Gastrocnemius medialis (tissue), 4 donors: ENCODE measurements at regions not wholly inside any gene's neighbourhood (a gene's known extent, or its start where the extent isn't known, plus 50 kb on each side); places are given as distances from the start of the nearest gene placed in this dataset.

Experiments used
- ATAC-seq, 2 donors: fragments of 150-250 bp; one replicate each; pipeline ENCODE4 v1.9.1; 2016
- DNase-seq, 2 donors: peaks; one replicate each; pipeline ENCODE4 v3.0.0-alpha.2; 2019
- H3K27ac ChIP-seq, 4 donors: fragments of 200-600 bp; sonication (generic); 1 replicate in 1 of 4; 2 replicates in 3 of 4; pipeline ENCODE4 v1.5.1; 2016 to 2018; ENCODE audit warnings: mild to moderate bottlenecking in 2 of 4, moderate library complexity in 1 of 4
- H3K27me3 ChIP-seq, 3 donors: fragments of 200-600 bp; sonication (generic) in 2 of 3; 1 replicate in 1 of 3; 2 replicates in 2 of 3; pipeline versions ENCODE4 v1.5.1 to v1.6.0; 2016 to 2019; ENCODE audit warnings: mild to moderate bottlenecking in 1 of 3, moderate library complexity in 1 of 3
- H3K36me3 ChIP-seq, 2 donors: fragments of 200-600 bp; sonication (generic) in 1 of 2; one replicate each; pipeline ENCODE4 v1.5.1; 2017 to 2018
- H3K4me1 ChIP-seq, 2 donors: fragments of 200-600 bp; sonication (generic) in 1 of 2; one replicate each; pipeline ENCODE4 v1.5.1; 2016 to 2017; ENCODE audit warnings: mild to moderate bottlenecking in 2 of 2
- H3K4me3 ChIP-seq, 4 donors: fragments of 200-600 bp; sonication (generic) in 3 of 4; 1 replicate in 1 of 4; 2 replicates in 3 of 4; pipeline ENCODE4 v1.5.1; 2016 to 2019; ENCODE audit warnings: mild to moderate bottlenecking in 2 of 4
- H3K9me3 ChIP-seq, 3 donors: fragments of 200-600 bp; sonication (generic) in 2 of 3; 1 replicate in 1 of 3; 2 replicates in 2 of 3; pipeline ENCODE4 v1.5.1; 2016 to 2019
- CTCF ChIP-seq, 5 experiments: fragments of 450-650 bp in 3 of 5; fragments of 200-600 bp in 2 of 5; sonication (generic) in 2 of 5; IDR thresholded peaks in 4 of 5; conservative IDR thresholded peaks in 1 of 5; 1 replicate in 4 of 5; 2 replicates in 1 of 5; pipeline ENCODE4 v1.5.1; 2016 to 2019; ENCODE audit warnings: antibody characterized with exemption in 5 of 5, mild to moderate bottlenecking in 3 of 5, moderate library complexity in 3 of 5
- POLR2A ChIP-seq, 2 donors: fragments of 450-650 bp; IDR thresholded peaks; one replicate each; pipeline ENCODE4 v1.6.1; 2017; ENCODE audit warnings: antibody characterized with exemption in 2 of 2, mild to moderate bottlenecking in 2 of 2, moderate library complexity in 2 of 2
- in situ Hi-C, 4 donors: fragments of 200-750 bp; cut with MboI; loops; one replicate each; pipeline versions ENCODE4 v1.15.0 to v1.8.0; 2017; ENCODE audit warnings: low sequenced_read_pairs in 4 of 4
- intact Hi-C: fragments of 100-400 bp; cut with DNase I; formaldehyde crosslinking; loops from one replicate; pipeline ENCODE4 v1.15.1; 2023; ENCODE audit warnings: low total_unique reads

GRCh38 chr5:3886524-3887451, 291.2 kb downstream of the IRX1 start:
- ATAC-seq, result no peak
- H3K27me3 ChIP-seq, result no peaks in the 10 kb centered on the region
- H3K4me1 ChIP-seq, result no peaks in the 10 kb centered on the region
- H3K36me3 ChIP-seq, result no peaks in the 10 kb centered on the region
- intact Hi-C loops, result no loop called here
- no peak overlapping the region for H3K4me3 ChIP-seq
- H3K27ac ChIP-seq, result no peak overlapping the region
- in situ Hi-C loops, result no loop called here
- DNase-seq, result no peak
- TF ChIP-seq POLR2A (IDR thresholded peaks at IDR 0.05) (no peak), CTCF (IDR thresholded peaks at IDR 0.05 in 4 of 5, conservative IDR thresholded peaks at IDR 0.05 in 1 of 5) (no peak)
- H3K9me3 ChIP-seq, result no peaks in the 10 kb centered on the region

GRCh38 chr5:3888310-3888709, 292.7 kb downstream of the IRX1 start:
- Histone ChIP-seq H3K4me1 (no peaks in the 10 kb centered on the region), H3K27ac (no peak overlapping the region), H3K27me3 (no peaks in the 10 kb centered on the region), H3K36me3 (no peaks in the 10 kb centered on the region), H3K9me3 (no peaks in the 10 kb centered on the region), H3K4me3 (no peak overlapping the region)
- TF ChIP-seq CTCF (IDR thresholded peaks at IDR 0.05 in 4 of 5, conservative IDR thresholded peaks at IDR 0.05 in 1 of 5) (no peak), POLR2A (IDR thresholded peaks at IDR 0.05) (no peak)
- in situ Hi-C loops, result no loop called here
- intact Hi-C loops, result no loop called here
- ATAC-seq, result no peak
- DNase-seq, result no peak

- intact Hi-C loops, result no loop called here
- DNase-seq (no peak), ATAC-seq (no peak)
- no peaks in the 10 kb centered on the region for H3K36me3 ChIP-seq
- in situ Hi-C loops, result no loop called here
- no peaks in the 10 kb centered on the region for H3K9me3 ChIP-seq
- no peak overlapping the region for H3K4me3 ChIP-seq
- no peaks in the 10 kb centered on the region for H3K27me3 ChIP-seq
- no peaks in the 10 kb centered on the region for H3K4me1 ChIP-seq
- TF ChIP-seq POLR2A (IDR thresholded peaks at IDR 0.05), result no peak
- no peak for TF ChIP-seq CTCF (IDR thresholded peaks at IDR 0.05 in 4 of 5, conservative IDR thresholded peaks at IDR 0.05 in 1 of 5)
- no peak overlapping the region for H3K27ac ChIP-seq
Measured at GRCh38 chr5:3889412-3890142, 293.9 kb downstream of the IRX1 start.

GRCh38 chr5:3891113-3891512, 295.5 kb downstream of the IRX1 start:
- TF ChIP-seq CTCF (IDR thresholded peaks at IDR 0.05 in 4 of 5, conservative IDR thresholded peaks at IDR 0.05 in 1 of 5) (no peak), POLR2A (IDR thresholded peaks at IDR 0.05) (no peak)
- ATAC-seq, result no peak
- no peaks in the 10 kb centered on the region for H3K27me3 ChIP-seq
- no peaks in the 10 kb centered on the region for H3K4me1 ChIP-seq
- no peak overlapping the region for H3K4me3 ChIP-seq
- intact Hi-C loops (no loop called here), in situ Hi-C loops (no loop called here)
- DNase-seq, result no peak
- H3K36me3 ChIP-seq, result no peaks in the 10 kb centered on the region
- H3K9me3 ChIP-seq, result no peaks in the 10 kb centered on the region
- H3K27ac ChIP-seq, result no peak overlapping the region
